ENCODE measurements at regions not wholly inside any gene's neighbourhood (a gene's known extent, or its start where the extent isn't known, plus 50 kb on each side); places are given as distances from the start of the nearest gene placed in this dataset.

DNA sequence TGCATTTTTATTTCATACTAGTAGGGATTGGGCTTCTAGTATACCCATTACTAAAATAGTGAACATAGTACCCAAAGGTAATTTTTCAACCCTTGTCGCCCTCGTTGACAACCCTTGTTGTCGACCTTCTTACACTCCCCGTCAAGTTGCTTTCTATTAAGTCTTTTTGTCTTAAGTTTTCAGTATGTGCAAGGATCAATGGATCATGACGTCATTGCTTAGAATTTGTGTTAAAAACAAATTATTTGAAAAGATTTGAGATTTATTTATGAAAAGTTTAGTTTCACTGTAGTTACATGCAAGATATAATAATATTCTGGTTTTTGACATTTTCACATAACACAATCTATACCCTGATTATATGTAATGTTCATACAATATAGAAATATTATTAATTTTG lies 110.4 kb downstream of the CBLN2 start:
- Histone ChIP-seq H3K4me3 (ENCODE audit: low read length in 2 of 2) (no peak overlapping the region), H3K27me3 (ENCODE audit: control insufficient read depth in 1 of 2, insufficient read depth in 2 of 2, low read length in 1 of 2) (no peaks in the 10 kb centered on the region), H3K9me3 (ENCODE audit: control insufficient read depth, low read length) (no peaks in the 10 kb centered on the region), H3K36me3 (ENCODE audit: control insufficient read depth in 1 of 2, insufficient read depth in 2 of 2, low read length in 1 of 2) (no peaks in the 10 kb centered on the region), H3K27ac (ENCODE audit: low read depth in 1 of 2, low read length in 2 of 2) (no peak overlapping the region), H3K4me1 (ENCODE audit: control insufficient read depth in 1 of 2, insufficient read depth in 2 of 2, low read length in 2 of 2) (no peaks in the 10 kb centered on the region)
- DNase-seq = no peak
- intact Hi-C loops (cut with DNase I) = no loop called here
- ATAC-seq (ENCODE audit: low FRiP score) = no peak
- 86 to 92% methylated on average over 5 of the region's 5 CpGs for WGBS, 2 donors

- WGBS, 2 donors = 63 to 66% methylated on average over 2 of the region's 2 CpGs
- H3K36me3 ChIP-seq (ENCODE audit: control insufficient read depth in 1 of 2, insufficient read depth in 2 of 2, low read length in 1 of 2) = no peaks in the 10 kb centered on the region
- H3K27me3 ChIP-seq (ENCODE audit: control insufficient read depth in 1 of 2, insufficient read depth in 2 of 2, low read length in 1 of 2) = no peaks in the 10 kb centered on the region
- no peak overlapping the region for H3K27ac ChIP-seq (ENCODE audit: low read depth in 1 of 2, low read length in 2 of 2)
- no peak overlapping the region for H3K4me3 ChIP-seq (ENCODE audit: low read length in 2 of 2)
- DNase-seq = no peak
- no peaks in the 10 kb centered on the region for H3K9me3 ChIP-seq (ENCODE audit: control insufficient read depth, low read length)
- H3K4me1 ChIP-seq (ENCODE audit: control insufficient read depth in 1 of 2, insufficient read depth in 2 of 2, low read length in 2 of 2) = no peaks in the 10 kb centered on the region
- intact Hi-C loops (cut with DNase I) = no loop called here
- ATAC-seq (ENCODE audit: low FRiP score) = no peak
Measured at GRCh38 chr18:72427721-72428120, 116.4 kb downstream of the CBLN2 start.

- ATAC-seq (ENCODE audit: low FRiP score) = no peak
- WGBS, 2 donors = 47 to 52% methylated on average over 4 of the region's 4 CpGs
- DNase-seq = no peak
- H3K4me3 ChIP-seq (ENCODE audit: low read length in 2 of 2) = no peak overlapping the region
- no peaks in the 10 kb centered on the region for H3K36me3 ChIP-seq (ENCODE audit: control insufficient read depth in 1 of 2, insufficient read depth in 2 of 2, low read length in 1 of 2)
- H3K4me1 ChIP-seq (ENCODE audit: control insufficient read depth in 1 of 2, insufficient read depth in 2 of 2, low read length in 2 of 2) = no peaks in the 10 kb centered on the region
- H3K27me3 ChIP-seq (ENCODE audit: control insufficient read depth in 1 of 2, insufficient read depth in 2 of 2, low read length in 1 of 2) = no peaks in the 10 kb centered on the region
- no peak overlapping the region for H3K27ac ChIP-seq (ENCODE audit: low read depth in 1 of 2, low read length in 2 of 2)
- intact Hi-C loops (cut with DNase I) = no loop called here
- no peaks in the 10 kb centered on the region for H3K9me3 ChIP-seq (ENCODE audit: control insufficient read depth, low read length)
Measured at GRCh38 chr18:72419914-72420313, 124.2 kb downstream of the CBLN2 start.

GRCh38 chr18:72412927-72413326 lies 131.2 kb downstream of the CBLN2 start:
- no peak for ATAC-seq (ENCODE audit: low FRiP score)
- Histone ChIP-seq H3K4me1 (ENCODE audit: control insufficient read depth in 1 of 2, insufficient read depth in 2 of 2, low read length in 2 of 2) (no peaks in the 10 kb centered on the region), H3K9me3 (ENCODE audit: control insufficient read depth, low read length) (no peaks in the 10 kb centered on the region), H3K4me3 (ENCODE audit: low read length in 2 of 2) (no peak overlapping the region), H3K27me3 (ENCODE audit: control insufficient read depth in 1 of 2, insufficient read depth in 2 of 2, low read length in 1 of 2) (no peaks in the 10 kb centered on the region), H3K36me3 (ENCODE audit: control insufficient read depth in 1 of 2, insufficient read depth in 2 of 2, low read length in 1 of 2) (no peaks in the 10 kb centered on the region), H3K27ac (ENCODE audit: low read depth in 1 of 2, low read length in 2 of 2) (no peak overlapping the region)
- WGBS, 2 donors = 58 to 63% methylated on average over 5 of the region's 5 CpGs
- intact Hi-C loops (cut with DNase I) = no loop called here
- DNase-seq = no peak

- 60 to 69% methylated on average over 5 of the region's 5 CpGs for WGBS, 2 donors
- intact Hi-C loops (cut with DNase I) = no loop called here
Measured at GRCh38 chr18:72411261-72411660, 132.9 kb downstream of the CBLN2 start.

GRCh38 chr18:72410399-72410798 lies 133.7 kb downstream of the CBLN2 start:
- Histone ChIP-seq H3K9me3 (ENCODE audit: control insufficient read depth, low read length) (peaks cover 3% of the 10 kb centered on the region), H3K4me1 (ENCODE audit: control insufficient read depth in 1 of 2, insufficient read depth in 2 of 2, low read length in 2 of 2) (no peaks in the 10 kb centered on the region), H3K4me3 (ENCODE audit: low read length in 2 of 2) (no peak overlapping the region), H3K27me3 (ENCODE audit: control insufficient read depth in 1 of 2, insufficient read depth in 2 of 2, low read length in 1 of 2) (no peaks in the 10 kb centered on the region), H3K36me3 (ENCODE audit: control insufficient read depth in 1 of 2, insufficient read depth in 2 of 2, low read length in 1 of 2) (no peaks in the 10 kb centered on the region), H3K27ac (ENCODE audit: low read depth in 1 of 2, low read length in 2 of 2) (no peak overlapping the region)
- whole genome bisulfite sequencing, 2 donors = 81 to 86% methylated on average over 1 of the region's 1 CpG
- DNase-seq (no peak), ATAC-seq (ENCODE audit: low FRiP score) (no peak)
- intact Hi-C loops (cut with DNase I) = no loop called here

More at GRCh38 chr18:72411261-72411660, 132.9 kb downstream of the CBLN2 start:
- H3K36me3 ChIP-seq (ENCODE audit: control insufficient read depth in 1 of 2, insufficient read depth in 2 of 2, low read length in 1 of 2) = no peaks in the 10 kb centered on the region
- no peaks in the 10 kb centered on the region for H3K27me3 ChIP-seq (ENCODE audit: control insufficient read depth in 1 of 2, insufficient read depth in 2 of 2, low read length in 1 of 2)
- H3K27ac ChIP-seq (ENCODE audit: low read depth in 1 of 2, low read length in 2 of 2) = no peak overlapping the region
- H3K9me3 ChIP-seq (ENCODE audit: control insufficient read depth, low read length) = peaks cover 3% of the 10 kb centered on the region
- H3K4me1 ChIP-seq (ENCODE audit: control insufficient read depth in 1 of 2, insufficient read depth in 2 of 2, low read length in 2 of 2) = no peaks in the 10 kb centered on the region
- DNase-seq (no peak), ATAC-seq (ENCODE audit: low FRiP score) (no peak)
- no peak overlapping the region for H3K4me3 ChIP-seq (ENCODE audit: low read length in 2 of 2)

DNA sequence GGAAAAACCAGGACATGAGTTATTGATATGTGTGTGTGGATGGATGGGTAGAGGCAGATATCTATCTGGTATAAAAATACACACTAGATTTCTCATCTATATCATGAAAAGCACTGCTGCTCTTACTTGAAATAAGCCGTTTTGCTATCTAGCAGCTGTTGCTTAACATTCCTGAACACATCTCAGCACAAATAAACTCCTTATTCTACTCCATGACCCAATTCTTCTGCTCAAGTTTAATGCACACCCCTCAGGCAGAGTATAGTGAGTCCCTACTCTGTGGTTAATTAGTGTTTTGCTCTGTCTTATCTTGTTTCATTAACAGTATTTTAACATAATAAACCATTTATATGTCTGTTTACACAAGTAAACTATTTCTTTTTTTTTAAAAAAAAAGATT lies 134.2 kb downstream of the CBLN2 start:
- intact Hi-C loops (cut with DNase I) = no loop called here
- ATAC-seq (ENCODE audit: low FRiP score) (no peak), DNase-seq (no peak)
- Histone ChIP-seq H3K27ac (ENCODE audit: low read depth in 1 of 2, low read length in 2 of 2) (no peak overlapping the region), H3K4me3 (ENCODE audit: low read length in 2 of 2) (no peak overlapping the region), H3K27me3 (ENCODE audit: control insufficient read depth in 1 of 2, insufficient read depth in 2 of 2, low read length in 1 of 2) (no peaks in the 10 kb centered on the region), H3K4me1 (ENCODE audit: control insufficient read depth in 1 of 2, insufficient read depth in 2 of 2, low read length in 2 of 2) (no peaks in the 10 kb centered on the region), H3K9me3 (ENCODE audit: control insufficient read depth, low read length) (peaks cover 3% of the 10 kb centered on the region), H3K36me3 (ENCODE audit: control insufficient read depth in 1 of 2, insufficient read depth in 2 of 2, low read length in 1 of 2) (no peaks in the 10 kb centered on the region)
- 18 to 29% methylated on average over 1 of the region's 1 CpG for WGBS, 2 donors

- 87 to 89% methylated on average over 2 of the region's 2 CpGs for WGBS, 2 donors
Measured at GRCh38 chr18:72407048-72407447, 137.1 kb downstream of the CBLN2 start.

GRCh38 chr18:72391951-72392350 lies 152.2 kb downstream of the CBLN2 start:
- intact Hi-C loops (cut with DNase I) = no loop called here
- Histone ChIP-seq H3K4me3 (ENCODE audit: low read length in 2 of 2) (no peak overlapping the region), H3K27ac (ENCODE audit: low read depth in 1 of 2, low read length in 2 of 2) (no peak overlapping the region), H3K27me3 (ENCODE audit: control insufficient read depth in 1 of 2, insufficient read depth in 2 of 2, low read length in 1 of 2) (no peaks in the 10 kb centered on the region), H3K4me1 (ENCODE audit: control insufficient read depth in 1 of 2, insufficient read depth in 2 of 2, low read length in 2 of 2) (no peaks in the 10 kb centered on the region), H3K36me3 (ENCODE audit: control insufficient read depth in 1 of 2, insufficient read depth in 2 of 2, low read length in 1 of 2) (no peaks in the 10 kb centered on the region), H3K9me3 (ENCODE audit: control insufficient read depth, low read length) (no peaks in the 10 kb centered on the region)
- ATAC-seq (ENCODE audit: low FRiP score) = no peak
- 0 to 5% methylated on average over 1 of the region's 1 CpG for whole genome bisulfite sequencing, 2 donors
- no peak for DNase-seq

More at GRCh38 chr18:72407048-72407447, 137.1 kb downstream of the CBLN2 start:
- intact Hi-C loops (cut with DNase I) = no loop called here
- H3K27ac ChIP-seq (ENCODE audit: low read depth in 1 of 2, low read length in 2 of 2) = no peak overlapping the region
- no peak overlapping the region for H3K4me3 ChIP-seq (ENCODE audit: low read length in 2 of 2)
- no peak for ATAC-seq (ENCODE audit: low FRiP score)
- no peaks in the 10 kb centered on the region for H3K4me1 ChIP-seq (ENCODE audit: control insufficient read depth in 1 of 2, insufficient read depth in 2 of 2, low read length in 2 of 2)
- peaks cover 3% of the 10 kb centered on the region for H3K9me3 ChIP-seq (ENCODE audit: control insufficient read depth, low read length)
- DNase-seq = no peak
- no peaks in the 10 kb centered on the region for H3K36me3 ChIP-seq (ENCODE audit: control insufficient read depth in 1 of 2, insufficient read depth in 2 of 2, low read length in 1 of 2)
- H3K27me3 ChIP-seq (ENCODE audit: control insufficient read depth in 1 of 2, insufficient read depth in 2 of 2, low read length in 1 of 2) = no peaks in the 10 kb centered on the region

All from aorta (tissue), 5 donors.